GM12878 (cell line): ENCODE measurements at regions not wholly inside any gene's neighbourhood (a gene's known extent, or its start where the extent isn't known, plus 50 kb on each side); places are given as distances from the start of the nearest gene placed in this dataset.

Experiments used
- ATF2 ChIP-seq: IDR thresholded peaks from 2 replicates; pipeline ENCODE4 v1.6.1; 2012; ENCODE audit warnings: low read length, inconsistent platforms
- BRCA1 ChIP-seq: IDR thresholded peaks from 2 replicates; pipeline ENCODE4 v1.6.1; 2011; ENCODE audit warnings: low read depth, low read length, improper control_type of control experiment
- CHD4 ChIP-seq: fragments of 200-600 bp; sonication (generic); IDR thresholded peaks from 2 replicates; pipeline ENCODE4 v1.6.1; 2016; ENCODE audit warnings: mild to moderate bottlenecking
- CTCF ChIP-seq, 3 experiments: IDR thresholded peaks in 2 of 3; conservative IDR thresholded peaks in 1 of 3; 2 replicates each; pipeline ENCODE4 v1.5.1; 2011; ENCODE audit warnings: low read depth in 3 of 3, low read length in 3 of 3, mild to moderate bottlenecking in 3 of 3, control low read depth in 2 of 3, moderate library complexity in 2 of 3, inconsistent platforms in 1 of 3, mixed read lengths in 1 of 3; ENCODE audit not compliant: control insufficient read depth in 2 of 3, insufficient read depth in 1 of 3; ENCODE audit errors: extremely low read depth in 1 of 3
- CUX1 ChIP-seq: IDR thresholded peaks from 2 replicates; pipeline ENCODE4 v1.6.1; 2012; ENCODE audit warnings: improper control_type of control experiment, low read depth, low read length; ENCODE audit not compliant: insufficient replicate concordance
- EGR1 ChIP-seq, 2 experiments: IDR thresholded peaks; 1 replicate in 1 of 2; 2 replicates in 1 of 2; pipeline ENCODE4 v1.6.1; 2011 to 2012; ENCODE audit warnings: low read depth in 2 of 2, low read length in 2 of 2, borderline replicate concordance in 1 of 2, mild to moderate bottlenecking in 1 of 2, moderate library complexity in 1 of 2
- EP300 ChIP-seq, 2 experiments: fragments of 150-350 bp in 1 of 2; IDR thresholded peaks; 2 replicates each; pipeline ENCODE4 v1.6.1; 2011 to 2012; ENCODE audit warnings: low read depth in 2 of 2, low read length in 2 of 2, borderline replicate concordance in 1 of 2, improper control_type of control experiment in 1 of 2, inconsistent platforms in 1 of 2; ENCODE audit not compliant: control insufficient read depth in 1 of 2
- FOXM1 ChIP-seq: IDR thresholded peaks from 2 replicates; pipeline ENCODE4 v1.6.1; 2012; ENCODE audit warnings: low read depth, mild to moderate bottlenecking, inconsistent platforms, low read length, moderate library complexity
- IKZF1 ChIP-seq: fragments of 450-650 bp; conservative IDR thresholded peaks from 2 replicates; pipeline ENCODE4 v1.6.1; 2017; ENCODE audit warnings: antibody characterized with exemption, mild to moderate bottlenecking
- JUNB ChIP-seq: IDR thresholded peaks from 2 replicates; pipeline ENCODE4 v1.6.1; 2016; ENCODE audit warnings: antibody characterized with exemption, mild to moderate bottlenecking
- KAT2A ChIP-seq: conservative IDR thresholded peaks from 2 replicates; pipeline ENCODE4 v1.6.1; 2011; ENCODE audit warnings: low read depth, low read length; ENCODE audit not compliant: control insufficient read depth
- MEF2A ChIP-seq: IDR thresholded peaks from 2 replicates; pipeline ENCODE4 v1.6.1; 2011; ENCODE audit warnings: low read depth, mild to moderate bottlenecking, low read length, moderate library complexity; ENCODE audit not compliant: insufficient read depth
- NBN ChIP-seq: fragments of 450-650 bp; IDR thresholded peaks from 2 replicates; pipeline ENCODE4 v1.6.1; 2016
- NKRF ChIP-seq: fragments of 450-650 bp; conservative IDR thresholded peaks from 2 replicates; pipeline ENCODE4 v1.6.1; 2017; ENCODE audit warnings: mild to moderate bottlenecking, moderate library complexity
- POLR2A ChIP-seq: IDR thresholded peaks from 2 replicates; pipeline ENCODE4 v1.6.1; 2011; ENCODE audit warnings: low read depth, mild to moderate bottlenecking, low read length
- RUNX3 ChIP-seq: IDR thresholded peaks from 2 replicates; pipeline ENCODE4 v1.6.1; 2012; ENCODE audit warnings: low read length, inconsistent platforms
- SIN3A ChIP-seq: IDR thresholded peaks from 2 replicates; pipeline ENCODE4 v1.6.1; 2012; ENCODE audit warnings: low read depth, low read length, improper control_type of control experiment
- SMAD5 ChIP-seq: IDR thresholded peaks from 2 replicates; pipeline ENCODE4 v1.6.1; 2016; ENCODE audit warnings: antibody characterized with exemption, low read depth
- SMARCA5 ChIP-seq: fragments of 450-650 bp; IDR thresholded peaks from 2 replicates; pipeline ENCODE4 v1.6.1; 2017; ENCODE audit warnings: mild to moderate bottlenecking
- SMC3 ChIP-seq: IDR thresholded peaks from 2 replicates; pipeline ENCODE4 v1.6.1; 2011; ENCODE audit warnings: low read length, improper control_type of control experiment, borderline replicate concordance
- SREBF1 ChIP-seq: IDR thresholded peaks from 2 replicates; pipeline ENCODE4 v1.6.1; 2012; ENCODE audit warnings: mild to moderate bottlenecking, low read length
- ZBED1 ChIP-seq: IDR thresholded peaks from 2 replicates; pipeline ENCODE4 v1.6.1; 2016; ENCODE audit warnings: borderline replicate concordance

GRCh38 chr14:53655080-53655785 lies 301.4 kb downstream of the BMP4 start (continued):
- TF ChIP-seq CUX1: no peak
- no peak for TF ChIP-seq POLR2A
- TF ChIP-seq FOXM1: peak; percentile 50; the same call in 1 of the 2 replicates
- no peak for TF ChIP-seq CHD4
- TF ChIP-seq SREBF1: no peak
- TF ChIP-seq SIN3A: no peak
- no peak for TF ChIP-seq NKRF
- no peak for TF ChIP-seq SMARCA5
- TF ChIP-seq EGR1 (IDR thresholded peaks at IDR 0.05; ENCODE audit: borderline replicate concordance in 1 of 2, low read depth in 2 of 2, low read length in 2 of 2): no peak
- TF ChIP-seq MEF2A: 0 out of 2 replicates have a peak, but pooled peaks have one; percentile 27
- no peak for TF ChIP-seq KAT2A
- TF ChIP-seq CTCF (IDR thresholded peaks at IDR 0.05 in 2 of 3, conservative IDR thresholded peaks at IDR 0.05 in 1 of 3; ENCODE audit: control insufficient read depth in 2 of 3, extremely low read depth in 1 of 3, insufficient read depth in 1 of 3, low read depth in 3 of 3, low read length in 3 of 3): no peak
- TF ChIP-seq ATF2: peak; percentile 79
- TF ChIP-seq BRCA1: no peak
- TF ChIP-seq IKZF1: no peak
- TF ChIP-seq SMAD5: no peak
- TF ChIP-seq JUNB: peak; percentile 98
- TF ChIP-seq SMC3: no peak
- TF ChIP-seq RUNX3: peak; percentile 39; the same call in 1 of the 2 replicates
- no peak for TF ChIP-seq ZBED1
- TF ChIP-seq EP300 (IDR thresholded peaks at IDR 0.05; ENCODE audit: borderline replicate concordance in 1 of 2, control insufficient read depth in 1 of 2, low read depth in 2 of 2, low read length in 2 of 2): no peak
- TF ChIP-seq NBN: no peak
